ENCODE measurements at regions not wholly inside any gene's neighbourhood (a gene's known extent, or its start where the extent isn't known, plus 50 kb on each side); places are given as distances from the start of the nearest gene placed in this dataset.

DNA sequence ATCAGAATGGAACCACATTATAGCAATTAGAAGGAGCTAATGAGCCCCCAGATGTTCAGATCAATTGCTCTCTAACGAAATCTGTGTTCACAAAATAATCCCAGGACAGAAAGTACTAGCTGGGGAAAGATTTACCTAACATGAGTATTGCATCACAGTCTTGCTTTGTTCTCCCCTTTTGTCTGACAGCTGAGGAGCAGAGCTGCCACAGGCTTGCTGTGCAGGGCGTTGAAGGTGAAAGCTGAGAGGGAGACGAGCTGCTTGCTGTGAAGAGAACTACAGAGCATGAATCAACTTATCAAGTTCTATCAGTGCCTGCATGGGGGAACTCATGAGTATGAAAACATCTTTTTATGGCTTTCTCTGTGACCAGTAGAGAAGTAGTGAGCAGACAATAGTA, 441.2 kb downstream of the CENPC start:
- ATAC-seq (no peak), DNase-seq (no peak)
- TF ChIP-seq, protein P1, sequence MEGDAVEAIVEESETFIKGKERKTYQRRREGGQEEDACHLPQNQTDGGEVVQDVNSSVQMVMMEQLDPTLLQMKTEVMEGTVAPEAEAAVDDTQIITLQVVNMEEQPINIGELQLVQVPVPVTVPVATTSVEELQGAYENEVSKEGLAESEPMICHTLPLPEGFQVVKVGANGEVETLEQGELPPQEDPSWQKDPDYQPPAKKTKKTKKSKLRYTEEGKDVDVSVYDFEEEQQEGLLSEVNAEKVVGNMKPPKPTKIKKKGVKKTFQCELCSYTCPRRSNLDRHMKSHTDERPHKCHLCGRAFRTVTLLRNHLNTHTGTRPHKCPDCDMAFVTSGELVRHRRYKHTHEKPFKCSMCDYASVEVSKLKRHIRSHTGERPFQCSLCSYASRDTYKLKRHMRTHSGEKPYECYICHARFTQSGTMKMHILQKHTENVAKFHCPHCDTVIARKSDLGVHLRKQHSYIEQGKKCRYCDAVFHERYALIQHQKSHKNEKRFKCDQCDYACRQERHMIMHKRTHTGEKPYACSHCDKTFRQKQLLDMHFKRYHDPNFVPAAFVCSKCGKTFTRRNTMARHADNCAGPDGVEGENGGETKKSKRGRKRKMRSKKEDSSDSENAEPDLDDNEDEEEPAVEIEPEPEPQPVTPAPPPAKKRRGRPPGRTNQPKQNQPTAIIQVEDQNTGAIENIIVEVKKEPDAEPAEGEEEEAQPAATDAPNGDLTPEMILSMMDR (IDR thresholded peaks at IDR 0.05): no peak
- Histone ChIP-seq H3K4me1 (no peaks in the 10 kb centered on the region), H3K27me3 (ENCODE audit: insufficient read depth in 3 of 3, low read length in 2 of 3) (no peaks in the 10 kb centered on the region), H3K4me3 (no peak overlapping the region), H3K9me3 (no peaks in the 10 kb centered on the region), H3K27ac (no peak overlapping the region), H3K36me3 (ENCODE audit: insufficient read depth in 1 of 2, low read depth in 1 of 2) (no peaks in the 10 kb centered on the region)
- intact Hi-C loops (cut with DNase I): no loop called here
- WGBS, 3 donors: 39 to 47% (median 42%) methylated on average over 3 of the region's 3 CpGs

DNA sequence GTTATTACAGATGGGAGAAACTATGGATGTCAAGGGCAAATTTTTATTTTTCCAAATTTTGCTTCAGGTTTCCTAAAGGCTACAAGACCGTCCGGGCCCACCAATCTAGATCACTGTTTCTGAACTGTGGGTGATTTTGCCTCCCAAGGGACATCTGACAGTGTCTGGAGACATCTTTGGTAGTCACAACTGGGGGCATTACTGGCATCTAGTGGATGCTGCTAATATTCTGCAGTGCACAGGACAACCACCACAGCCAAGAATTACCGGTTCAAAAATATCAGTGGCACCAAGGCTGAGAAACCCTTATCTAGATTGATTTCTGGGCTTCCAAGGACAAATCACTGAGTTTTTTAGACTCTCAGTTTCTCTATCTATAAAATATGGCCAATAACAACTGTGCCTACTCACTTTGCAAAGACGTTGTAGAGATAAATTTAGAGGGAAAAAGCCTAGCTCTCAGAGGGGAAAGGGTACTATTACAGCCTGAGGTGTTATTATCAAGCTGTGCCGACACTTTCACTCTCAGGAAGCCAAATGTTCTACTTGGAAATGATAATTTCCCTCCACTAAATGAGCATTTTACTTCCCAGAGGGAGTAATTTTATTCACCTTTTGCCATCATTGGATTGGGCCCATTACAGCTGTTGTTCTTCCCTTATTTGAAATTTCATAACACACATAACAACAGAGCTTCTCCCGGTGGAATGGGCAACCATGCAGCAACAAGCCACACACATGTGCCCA, 442.1 kb downstream of the CENPC start:
- no peak overlapping the region for H3K4me3 ChIP-seq
- H3K9me3 ChIP-seq: no peaks in the 10 kb centered on the region
- no peaks in the 10 kb centered on the region for H3K36me3 ChIP-seq (ENCODE audit: insufficient read depth in 1 of 2, low read depth in 1 of 2)
- intact Hi-C loops (cut with DNase I): no loop called here
- DNase-seq (no peak), ATAC-seq (no peak)
- H3K27ac ChIP-seq: no peak overlapping the region
- 62 to 72% (median 68%) methylated on average over 6 of the region's 6 CpGs for WGBS, 3 donors
- H3K27me3 ChIP-seq (ENCODE audit: insufficient read depth in 3 of 3, low read length in 2 of 3): no peaks in the 10 kb centered on the region
- H3K4me1 ChIP-seq: no peaks in the 10 kb centered on the region
- TF ChIP-seq, protein P1 (IDR thresholded peaks at IDR 0.05): no peak

DNA sequence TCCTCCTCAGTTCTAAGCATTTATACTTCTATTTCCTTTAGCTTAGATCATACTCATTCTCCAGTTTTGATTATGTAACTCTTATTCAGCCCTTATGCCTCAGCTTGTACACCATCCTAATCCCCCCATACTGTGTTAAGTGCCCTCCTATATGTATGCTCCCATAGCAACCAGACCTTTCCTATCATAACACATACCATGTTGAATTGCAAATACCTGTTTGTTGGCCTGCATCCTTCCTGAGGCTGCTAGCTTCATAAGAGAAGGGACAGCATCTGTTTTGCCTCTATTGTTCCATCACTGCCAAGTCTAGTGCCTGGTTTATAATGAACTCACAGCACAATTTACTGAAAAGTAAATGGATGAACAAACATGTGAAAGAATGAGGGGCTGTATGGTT, 443.7 kb downstream of the CENPC start:
- H3K4me3 ChIP-seq: no peak overlapping the region
- no peaks in the 10 kb centered on the region for H3K36me3 ChIP-seq (ENCODE audit: insufficient read depth in 1 of 2, low read depth in 1 of 2)
- DNase-seq (no peak), ATAC-seq (no peak)
- intact Hi-C loops (cut with DNase I): no loop called here
- H3K9me3 ChIP-seq: no peaks in the 10 kb centered on the region
- TF ChIP-seq, protein P1 (IDR thresholded peaks at IDR 0.05): no peak
- no peaks in the 10 kb centered on the region for H3K27me3 ChIP-seq (ENCODE audit: insufficient read depth in 3 of 3, low read length in 2 of 3)
- H3K27ac ChIP-seq: no peak overlapping the region
- no peaks in the 10 kb centered on the region for H3K4me1 ChIP-seq

DNA sequence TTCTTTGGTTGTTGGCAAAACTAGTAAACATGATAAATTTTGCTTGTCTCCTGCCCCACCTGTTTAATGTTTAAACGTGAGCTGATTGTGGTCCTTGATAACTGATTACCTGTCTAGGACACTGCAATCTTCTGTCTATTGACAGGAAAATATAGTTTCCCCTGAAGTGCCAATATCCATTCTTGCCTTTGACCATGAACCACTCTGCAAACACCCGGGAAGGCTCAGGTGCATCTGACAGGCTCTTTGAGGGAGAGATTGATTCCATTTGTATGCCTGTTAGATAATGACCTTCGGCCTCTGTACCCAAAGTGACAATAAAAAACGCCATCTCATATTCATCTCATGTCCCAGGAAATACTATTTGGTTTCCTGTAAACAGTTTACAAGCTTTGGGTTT, 453.0 kb downstream of the CENPC start:
- Histone ChIP-seq H3K4me3 (no peak overlapping the region), H3K27ac (no peak overlapping the region), H3K27me3 (ENCODE audit: insufficient read depth in 3 of 3, low read length in 2 of 3) (no peaks in the 10 kb centered on the region), H3K9me3 (no peaks in the 10 kb centered on the region), H3K4me1 (no peaks in the 10 kb centered on the region), H3K36me3 (ENCODE audit: insufficient read depth in 1 of 2, low read depth in 1 of 2) (no peaks in the 10 kb centered on the region)
- no peak for DNase-seq
- intact Hi-C loops (cut with DNase I): no loop called here
- no peak for ATAC-seq
- WGBS, 3 donors: 34 to 51% (median 36%) methylated on average over 4 of the region's 4 CpGs
- TF ChIP-seq, protein P1 (IDR thresholded peaks at IDR 0.05): no peak

DNA sequence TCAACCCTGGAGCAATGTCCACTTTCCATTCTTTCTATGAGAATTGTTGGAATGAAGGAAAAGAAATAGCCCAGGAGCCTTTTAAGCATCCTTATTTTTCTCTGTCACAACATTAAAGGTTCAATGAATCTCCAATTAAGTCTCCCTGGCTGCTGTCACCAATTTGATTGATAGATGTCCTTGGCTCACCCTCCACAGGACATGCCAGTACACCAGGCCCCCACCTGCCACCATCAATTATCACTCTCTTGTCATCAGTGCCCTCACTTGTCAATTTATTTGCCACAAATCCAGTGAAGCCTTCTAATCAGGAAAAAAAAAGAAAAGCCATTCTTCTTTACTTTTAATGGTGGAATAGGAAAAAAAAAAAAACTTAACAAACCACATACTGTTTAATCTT, 453.6 kb downstream of the CENPC start:
- no peak overlapping the region for H3K27ac ChIP-seq
- TF ChIP-seq, protein P1 (IDR thresholded peaks at IDR 0.05): no peak
- no peaks in the 10 kb centered on the region for H3K36me3 ChIP-seq (ENCODE audit: insufficient read depth in 1 of 2, low read depth in 1 of 2)
- H3K9me3 ChIP-seq: no peaks in the 10 kb centered on the region
- DNase-seq (no peak), ATAC-seq (no peak)
- H3K4me1 ChIP-seq: no peaks in the 10 kb centered on the region
- H3K4me3 ChIP-seq: no peak overlapping the region
- intact Hi-C loops (cut with DNase I): no loop called here
- H3K27me3 ChIP-seq (ENCODE audit: insufficient read depth in 3 of 3, low read length in 2 of 3): no peaks in the 10 kb centered on the region
